Activated CD8-positive, alpha-beta memory T cell treated with anti-CD3 and anti-CD28 coated beads for 36 hours (primary cell): ENCODE measurements at regions not wholly inside any gene's neighbourhood (a gene's known extent, or its start where the extent isn't known, plus 50 kb on each side); places are given as distances from the start of the nearest gene placed in this dataset.
"Not testable (repeated sequence)": the region's sequence is repeated elsewhere in the genome, so short reads cannot be mapped to it uniquely, and the experiment has no call there.

Source experiments
- CTCF ChIA-PET: fragments of 350-600 bp; sonication (Branson Sonifier 250); formaldehyde crosslinking; loops from one replicate; lab custom pipeline; 2021; ENCODE audit warnings: antibody characterized with exemption; lab: Charles Lee
- POLR2A ChIA-PET: fragments of 350-600 bp; sonication (Branson Sonifier 250); formaldehyde crosslinking; loops from one replicate; lab custom pipeline; 2021; ENCODE audit warnings: antibody characterized with exemption; lab: Charles Lee

DNA sequence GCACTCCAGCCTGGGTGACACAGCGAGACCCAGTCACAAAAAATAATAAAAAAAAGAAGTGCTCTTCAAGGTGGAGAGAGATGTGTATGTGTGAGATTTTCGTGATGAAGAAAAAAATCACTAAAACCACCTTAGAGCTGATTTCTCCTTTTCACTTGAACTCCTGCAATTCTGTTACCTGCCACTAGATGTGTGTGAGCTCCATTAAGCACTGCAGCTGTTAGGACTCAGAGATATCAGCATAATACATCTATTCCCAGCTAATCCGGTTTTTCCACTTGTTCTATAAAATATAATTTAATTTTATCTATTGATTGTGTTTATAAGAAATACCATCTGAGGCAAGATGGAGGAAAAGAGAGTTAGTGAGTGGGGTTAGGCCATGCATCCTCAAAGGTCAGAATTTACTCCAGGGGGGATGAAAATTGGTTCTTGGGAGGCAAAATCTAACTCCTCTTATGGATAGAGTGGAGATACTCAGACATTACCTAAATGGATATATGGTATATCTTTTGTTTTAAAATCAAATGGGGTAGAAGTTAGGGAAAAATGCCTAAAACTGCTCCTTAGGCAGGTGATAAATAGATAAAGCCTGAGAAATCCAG, 152.7 kb downstream of the IL20RB start:
- ChIA-PET POLR2A (no interaction called here), CTCF (interaction anchor here (0.9 kb wide), 1 partner anchor 11 kb away, joined by 3 read pairs; no protein-coding TSS in a partner anchor)

DNA sequence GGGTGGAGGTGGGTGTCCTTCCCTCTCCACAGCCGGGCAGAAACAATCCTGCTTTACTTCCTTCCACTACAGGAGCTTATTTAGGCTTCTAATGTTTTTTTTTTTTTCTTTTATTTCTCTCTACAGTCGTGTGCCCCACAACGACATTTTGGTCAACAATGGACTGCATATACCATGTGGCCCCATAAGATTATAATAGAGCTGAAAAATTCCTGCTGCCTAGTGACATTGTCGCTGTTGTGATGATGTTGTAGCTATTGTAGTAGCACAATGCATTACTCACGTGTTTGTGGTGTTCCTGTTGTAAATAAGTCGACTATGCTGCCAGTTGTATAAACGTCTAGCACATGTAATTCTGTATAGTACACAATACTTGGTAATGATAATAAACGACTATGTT, 153.7 kb downstream of the IL20RB start:
- CTCF ChIA-PET = interaction anchor here (0.5 to 1.2 kb wide), 3 partner anchors 9 to 853 kb away, joined by 3 read pairs; no protein-coding TSS in a partner anchor
- POLR2A ChIA-PET = no interaction called here

DNA sequence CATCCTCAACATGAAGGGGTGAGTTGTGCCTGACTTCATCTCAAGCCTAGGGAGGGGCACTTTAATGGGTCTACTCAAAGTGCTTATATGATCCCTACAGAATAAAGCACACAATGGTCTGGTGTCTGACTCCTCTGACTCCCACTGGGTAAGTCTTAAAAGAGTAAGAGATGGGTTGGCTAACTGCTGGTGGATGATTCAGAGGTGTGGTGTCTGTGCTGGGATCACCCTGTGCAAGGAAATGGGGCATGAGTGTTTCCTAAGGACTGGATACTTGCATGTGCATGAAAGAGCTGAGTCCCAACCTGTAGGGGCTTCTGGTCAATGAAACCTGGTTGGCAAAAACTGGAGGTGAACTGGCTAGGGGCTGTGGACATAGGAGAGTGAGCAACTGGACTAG, 158.8 kb downstream of the IL20RB start:
- ChIA-PET CTCF (no interaction called here), POLR2A (no interaction called here)

DNA sequence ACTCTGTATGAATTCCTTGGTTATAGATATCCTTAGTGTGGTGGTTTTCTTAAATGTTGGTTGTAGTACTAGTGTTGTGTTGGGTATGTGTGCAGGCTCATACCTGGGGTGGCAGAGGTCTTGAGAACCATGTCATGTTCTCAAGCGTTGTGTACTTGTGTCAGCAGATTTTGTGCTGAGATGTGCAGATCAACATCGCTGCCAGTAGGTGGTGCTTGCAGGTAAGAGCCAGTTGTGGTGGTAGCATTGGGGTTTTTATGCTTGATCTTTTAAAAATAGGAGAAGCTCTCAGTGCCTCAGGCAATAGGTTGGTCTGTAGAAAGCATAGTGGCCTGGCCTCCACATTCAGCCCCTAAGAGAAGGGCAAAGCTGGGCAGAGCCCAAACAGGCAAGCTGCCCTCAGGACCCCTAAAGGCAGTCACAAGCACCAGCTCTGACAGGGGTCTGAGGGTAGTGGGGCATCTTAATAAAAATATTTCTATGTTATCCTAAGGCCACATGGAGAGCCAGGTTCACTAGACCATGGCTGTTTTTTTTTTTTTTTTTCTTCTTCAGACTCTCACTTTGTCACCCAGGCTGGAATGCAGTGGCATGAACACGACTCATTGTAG, 164.0 kb downstream of the IL20RB start:
- POLR2A ChIA-PET = no interaction called here
- CTCF ChIA-PET = interaction anchor here (0.6 to 1.6 kb wide), 4 partner anchors 10 to 535 kb away, joined by 3 to 4 read pairs (median 3); no protein-coding TSS in a partner anchor

DNA sequence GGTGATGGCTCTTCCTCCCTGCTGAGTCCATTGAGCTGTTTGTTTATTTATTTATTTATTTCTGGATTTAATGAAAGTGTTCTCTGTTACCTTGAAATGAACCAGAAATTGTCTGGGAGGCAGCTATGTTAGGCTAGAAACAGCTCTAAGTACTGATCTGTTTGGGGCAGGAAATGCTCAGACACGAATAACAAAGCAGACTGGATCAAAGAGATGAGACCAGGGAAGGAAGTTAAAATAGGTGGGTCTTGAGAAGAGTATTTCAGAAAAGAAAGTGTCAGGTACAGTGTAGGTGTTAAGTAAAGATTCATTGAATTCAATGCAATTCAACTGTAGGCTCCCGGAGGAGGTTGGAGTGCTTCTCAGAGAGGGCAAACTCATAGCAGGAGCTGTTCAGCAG, 173.3 kb downstream of the IL20RB start:
- ChIA-PET CTCF (no interaction called here), POLR2A (no interaction called here)

DNA sequence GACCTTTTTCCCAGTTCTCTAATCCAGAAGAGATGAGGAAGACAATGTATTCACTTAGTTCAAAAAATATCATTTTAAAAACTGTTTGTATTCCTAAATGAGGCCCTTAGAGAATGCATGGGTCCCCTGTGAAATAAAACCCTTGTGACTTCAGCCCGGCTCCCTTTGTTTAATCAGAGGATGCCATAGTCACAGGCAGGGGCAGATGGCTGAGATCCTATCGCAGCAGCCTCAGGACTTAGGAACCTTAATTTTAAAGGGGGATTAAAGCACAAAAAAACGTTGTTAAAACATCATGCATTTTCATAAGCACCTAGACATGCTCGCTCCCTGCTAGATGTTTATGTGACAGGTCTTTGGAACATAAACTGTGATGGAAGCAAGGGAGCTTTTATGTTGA, 176.6 kb downstream of the IL20RB start:
- POLR2A ChIA-PET = no interaction called here
- CTCF ChIA-PET = no interaction called here

DNA sequence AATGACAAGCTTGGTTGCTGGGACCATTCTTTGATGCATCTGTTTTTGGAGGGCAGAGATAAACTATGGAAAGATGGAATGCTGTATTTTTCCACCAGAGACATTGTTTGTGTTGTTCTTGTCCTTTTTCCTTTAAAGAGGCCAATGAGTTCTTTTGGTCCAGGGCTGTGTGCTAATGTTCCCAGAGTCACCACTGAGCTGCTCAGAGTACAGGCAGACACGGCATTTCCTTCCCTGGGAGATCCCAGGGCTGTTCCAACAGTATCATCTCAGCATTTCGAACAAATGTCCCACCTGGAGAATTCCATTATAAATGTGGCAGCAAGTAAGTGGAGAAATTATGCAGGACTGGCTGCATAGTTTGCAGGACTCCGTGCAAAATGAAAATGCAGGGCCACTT, 190.6 kb downstream of the IL20RB start:
- ChIA-PET POLR2A (no interaction called here), CTCF (no interaction called here)

DNA sequence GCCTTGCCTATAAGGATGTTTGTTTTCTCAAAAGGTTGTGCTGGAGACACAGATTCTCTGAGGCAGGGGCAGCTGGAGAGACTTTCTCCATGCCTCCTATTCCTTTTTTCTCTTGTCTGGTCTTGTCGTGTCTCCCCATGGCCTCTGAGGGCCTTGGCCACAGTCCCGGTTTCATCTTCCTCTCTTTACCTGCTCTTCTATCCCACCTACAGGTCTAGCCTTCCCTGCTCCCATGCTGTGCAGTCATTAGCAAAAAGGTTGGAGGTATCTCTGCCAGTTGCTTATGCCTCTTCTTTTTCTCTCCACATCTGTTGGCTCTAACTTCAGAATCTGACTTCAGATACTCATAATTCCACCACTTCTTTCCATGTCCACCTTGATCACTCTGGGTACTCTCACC, 191.1 kb downstream of the IL20RB start:
- ChIA-PET POLR2A (no interaction called here), CTCF (no interaction called here)

DNA sequence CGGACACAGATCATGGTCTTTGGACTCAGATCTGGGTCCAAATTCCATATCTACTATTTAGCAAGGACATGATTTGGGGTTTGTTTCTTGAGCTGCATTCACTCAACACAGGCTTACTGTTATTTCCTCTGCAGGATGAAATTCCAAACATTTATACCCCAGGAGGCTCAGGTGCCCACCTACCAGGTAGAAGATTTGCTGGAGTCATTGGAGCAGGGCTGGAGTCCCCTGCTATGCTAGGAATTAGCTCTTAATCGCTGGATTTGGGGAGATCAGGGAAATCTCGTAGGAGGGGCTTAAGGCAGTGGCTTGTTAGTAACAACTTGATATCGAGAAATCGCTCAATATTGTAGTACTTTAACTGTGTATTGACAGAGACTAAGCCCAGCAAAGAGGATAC, 193.0 kb downstream of the IL20RB start:
- CTCF ChIA-PET = no interaction called here
- POLR2A ChIA-PET = no interaction called here

DNA sequence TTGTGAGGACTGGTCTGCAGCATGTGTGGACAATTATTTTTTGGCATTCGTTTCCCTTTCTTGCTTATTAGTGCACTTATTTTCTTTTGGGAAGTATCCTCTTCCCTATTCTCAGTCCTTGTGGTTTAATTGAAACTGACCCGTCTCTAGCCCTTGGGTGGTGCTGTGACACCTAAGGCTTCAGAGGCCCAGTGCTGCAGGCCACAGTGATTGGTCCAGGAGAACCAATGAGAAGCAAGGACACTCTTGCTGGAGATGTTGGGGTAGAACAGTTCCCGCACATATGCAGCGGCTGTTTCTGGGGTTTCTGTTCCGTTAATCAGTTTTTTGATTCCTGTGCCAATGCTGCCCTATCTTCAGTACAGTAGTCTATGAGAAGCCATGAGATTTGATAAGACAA, 195.3 kb downstream of the IL20RB start:
- POLR2A ChIA-PET, CTCF ChIA-PET: not testable (repeated sequence)

DNA sequence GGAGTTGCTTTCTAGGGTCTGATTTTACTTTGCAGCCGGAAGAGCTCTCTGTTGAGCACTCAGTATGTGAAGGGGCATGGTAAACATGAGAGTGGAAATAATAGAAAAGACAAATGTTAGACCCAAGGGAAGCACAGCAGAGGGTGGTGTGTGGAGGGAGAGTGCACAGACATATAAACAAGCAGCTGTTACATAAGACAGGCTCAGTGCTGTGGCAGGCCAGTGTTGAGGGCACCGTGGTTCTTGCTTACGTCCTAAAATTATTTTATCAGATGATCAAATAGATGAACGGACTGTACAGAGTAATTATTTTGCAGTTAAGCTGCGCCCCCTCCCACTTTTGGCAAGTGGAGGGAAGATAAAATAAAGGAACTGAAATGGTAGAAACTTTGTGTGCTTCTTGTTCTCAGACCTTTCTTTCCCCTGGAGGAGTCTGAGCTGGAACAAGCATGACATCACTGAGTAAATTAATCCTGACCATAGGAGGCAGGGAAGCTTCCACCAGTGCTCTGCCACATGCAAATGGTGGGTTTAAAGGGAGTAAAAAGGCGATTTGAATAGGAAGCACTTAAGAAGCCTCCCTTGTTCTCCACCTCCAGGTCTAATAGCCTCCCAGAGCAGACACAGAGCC, 205.6 kb downstream of the IL20RB start:
- ChIA-PET POLR2A (no interaction called here), CTCF (interaction anchor here (1.6 kb wide), 1 partner anchor 131 kb away, joined by 3 read pairs; no protein-coding TSS in a partner anchor)

DNA sequence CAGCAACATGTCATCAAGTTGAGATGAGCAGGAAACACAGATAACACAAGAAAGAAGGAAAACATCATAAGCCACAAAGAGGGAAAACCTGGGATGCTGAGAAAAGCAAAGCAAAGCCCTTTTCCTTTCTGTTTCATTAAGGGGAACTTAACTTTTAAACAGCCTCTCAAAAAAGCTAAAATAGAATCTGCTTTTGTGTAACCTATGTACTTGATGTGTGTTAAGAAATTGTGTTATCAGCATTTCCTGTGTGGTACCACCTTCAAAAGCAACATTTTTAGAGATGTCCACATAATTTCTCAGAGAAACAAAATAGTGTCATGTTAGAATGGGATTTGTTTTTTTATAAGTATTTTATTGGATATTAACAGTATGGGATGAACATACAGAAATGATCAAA, 206.2 kb downstream of the IL20RB start:
- CTCF ChIA-PET = interaction anchor here (1.6 kb wide), 1 partner anchor 131 kb away, joined by 3 read pairs; no protein-coding TSS in a partner anchor
- POLR2A ChIA-PET = no interaction called here

DNA sequence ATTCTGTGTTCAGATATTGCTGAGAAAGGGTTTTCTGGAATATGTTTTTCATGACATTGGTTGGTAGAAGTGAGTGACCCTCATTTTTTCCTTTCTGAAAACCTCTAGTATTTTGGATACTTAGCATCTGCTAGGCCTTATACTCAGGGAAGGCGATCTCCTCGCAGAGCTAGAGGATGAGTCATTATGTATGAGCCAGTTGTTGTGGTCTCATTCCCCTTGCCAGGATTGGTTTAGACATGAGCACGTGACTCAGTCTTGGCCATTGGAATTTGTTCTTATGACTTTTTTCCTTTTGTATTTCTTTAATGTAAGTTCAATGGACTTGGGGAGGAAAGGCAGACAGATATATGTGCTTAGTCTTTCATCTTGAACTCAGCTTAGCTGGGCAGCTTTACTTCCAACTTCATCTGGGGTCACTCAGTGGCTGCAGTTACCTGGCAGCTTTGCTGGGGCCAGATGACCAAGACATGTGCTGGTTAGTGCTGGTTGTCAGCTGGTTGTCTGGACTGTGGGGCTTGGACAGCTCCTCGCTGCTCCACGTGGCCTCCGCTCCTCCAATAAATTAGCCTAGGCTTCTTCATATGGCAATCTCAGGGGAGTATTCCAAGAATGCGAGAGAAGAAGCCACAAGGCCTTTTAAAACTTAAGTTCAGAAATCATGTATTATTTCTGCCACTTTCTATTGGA, 207.5 kb downstream of the IL20RB start:
- ChIA-PET POLR2A (no interaction called here), CTCF (interaction anchor here (1.6 kb wide), 1 partner anchor 132 kb away, joined by 3 read pairs; no protein-coding TSS in a partner anchor)

DNA sequence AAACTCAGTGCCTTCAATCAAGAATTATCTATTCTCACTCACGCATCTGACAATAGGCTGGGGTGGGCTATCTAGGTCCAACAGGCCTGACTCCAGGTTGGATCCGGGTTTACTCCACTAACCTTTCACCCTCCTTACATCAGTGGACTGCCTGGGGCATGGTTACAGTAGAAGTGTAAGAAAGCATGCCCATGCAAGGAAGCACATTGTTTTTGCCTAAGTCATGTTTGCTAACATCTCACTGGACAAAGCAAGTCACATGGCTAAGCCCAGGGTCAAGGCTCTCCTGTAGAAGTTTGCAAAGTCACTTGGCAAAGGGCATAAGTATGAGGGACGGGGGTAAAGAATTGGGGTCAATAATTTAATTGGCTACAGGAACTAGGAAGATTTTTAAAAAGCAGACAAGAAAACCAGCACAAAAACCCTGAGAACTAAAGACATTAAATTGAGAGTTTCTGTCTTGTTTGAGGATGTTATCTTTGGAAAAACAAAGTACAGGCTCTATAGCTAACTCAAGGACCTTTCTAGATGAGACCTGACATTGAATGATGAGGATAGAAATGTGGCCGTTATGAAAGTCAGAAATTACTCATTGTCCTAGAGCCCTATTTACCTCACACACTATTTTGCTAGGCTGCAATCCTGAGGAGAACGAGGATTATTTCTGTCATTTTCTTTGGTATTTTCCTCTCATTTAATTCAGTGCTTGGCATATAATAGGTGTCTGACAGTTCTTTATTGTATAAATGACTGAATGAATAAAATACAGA, 214.2 kb downstream of the IL20RB start:
- ChIA-PET CTCF (interaction anchor here (0.6 kb wide), 1 partner anchor 523 kb away, joined by 3 read pairs; no protein-coding TSS in a partner anchor), POLR2A (no interaction called here)

DNA sequence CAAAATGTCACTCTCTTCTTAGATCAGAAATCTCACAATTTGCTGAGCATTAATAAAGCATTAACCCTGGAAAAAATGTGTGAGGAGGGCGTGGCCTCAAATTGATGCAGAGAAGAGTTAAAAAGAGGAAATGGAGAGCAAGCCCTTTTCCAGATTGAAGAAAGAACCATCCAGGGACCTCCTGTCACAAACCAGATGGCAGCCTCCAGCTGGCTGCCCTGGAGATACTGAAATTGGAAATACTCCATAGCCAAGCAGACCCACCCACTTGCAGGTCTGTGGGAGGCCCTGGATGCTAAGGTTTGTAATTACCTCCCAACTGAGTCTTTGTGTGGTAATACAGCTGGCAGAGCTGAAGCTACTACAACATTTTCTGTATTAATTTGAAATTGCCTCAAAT, 214.9 kb downstream of the IL20RB start:
- ChIA-PET CTCF (no interaction called here), POLR2A (no interaction called here)

DNA sequence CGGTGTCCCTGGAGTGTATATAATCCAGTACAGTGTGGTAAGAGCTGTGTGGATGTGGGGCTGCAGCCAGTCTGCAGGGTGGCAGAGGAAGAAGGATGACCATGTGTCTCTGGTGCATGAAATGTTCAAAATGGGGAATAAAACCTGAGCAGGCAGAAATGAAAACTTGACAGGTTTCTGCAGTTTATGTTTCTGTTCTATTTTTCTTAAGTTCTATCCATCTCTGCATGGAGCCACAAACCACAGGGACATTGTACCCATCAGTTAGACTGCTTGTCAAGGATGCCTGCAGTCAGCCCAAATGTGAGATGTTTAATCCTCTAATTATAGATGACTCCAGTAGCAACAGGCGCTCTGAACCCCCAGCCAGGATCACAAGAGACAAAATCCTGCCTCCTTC, 216.7 kb downstream of the IL20RB start:
- ChIA-PET POLR2A (no interaction called here), CTCF (no interaction called here)

DNA sequence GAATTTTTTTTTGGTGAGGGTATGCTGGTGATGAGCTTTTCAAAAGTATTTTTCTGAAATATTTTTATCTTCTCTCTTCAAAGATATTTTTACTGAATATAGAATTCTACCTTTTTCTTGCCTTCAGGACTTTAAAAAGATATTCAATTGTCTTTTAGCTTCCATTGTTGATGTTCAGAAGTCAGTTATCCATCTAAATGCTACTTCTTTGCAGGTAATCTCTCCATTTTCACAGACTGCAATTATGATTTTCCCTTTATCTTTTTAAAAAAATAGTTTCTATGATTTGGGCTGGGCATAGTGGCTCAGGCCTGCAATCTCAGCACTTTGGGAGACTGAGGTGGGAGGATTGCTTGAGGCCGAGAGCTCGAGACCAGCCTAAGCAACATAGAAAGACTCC, 222.4 kb downstream of the IL20RB start:
- ChIA-PET POLR2A (no interaction called here), CTCF (no interaction called here)

DNA sequence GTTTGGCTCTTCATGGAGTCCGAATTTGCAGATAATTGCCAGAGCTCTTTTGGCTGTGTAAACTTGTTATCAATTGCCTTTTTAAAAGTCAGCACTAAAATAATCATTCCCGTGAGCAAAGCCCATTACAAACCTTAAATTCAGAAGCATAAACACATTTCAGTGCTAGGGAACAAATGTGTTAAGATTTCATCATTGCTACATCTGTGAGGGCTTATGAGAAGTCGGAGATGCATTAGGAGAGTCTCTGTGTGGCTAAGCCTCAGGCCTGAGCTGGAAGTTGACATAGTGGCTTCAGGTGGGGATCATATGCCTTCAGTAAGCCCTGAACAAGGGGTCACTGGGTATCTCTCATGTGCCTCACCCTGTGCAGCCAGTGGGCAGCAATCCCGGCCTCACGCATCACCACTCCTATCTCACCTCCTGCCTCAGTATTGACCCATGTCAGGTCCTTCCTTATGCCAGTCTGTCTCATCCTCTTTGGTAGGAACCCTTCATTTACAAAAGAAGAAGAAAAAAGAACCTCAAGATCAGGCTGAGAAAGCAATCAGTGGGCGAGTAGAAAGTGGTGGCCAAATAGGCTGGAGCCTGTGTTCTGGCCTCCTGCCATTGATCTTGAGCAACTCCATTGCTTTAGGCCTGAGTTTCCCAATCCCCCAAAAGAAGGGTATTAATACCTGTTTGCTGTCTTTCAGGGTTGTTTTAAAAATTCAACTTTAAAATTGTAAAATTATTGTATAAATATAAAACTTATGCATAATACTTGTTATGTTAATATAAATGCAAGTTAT, 233.5 kb downstream of the IL20RB start:
- POLR2A ChIA-PET = no interaction called here
- CTCF ChIA-PET = no interaction called here

DNA sequence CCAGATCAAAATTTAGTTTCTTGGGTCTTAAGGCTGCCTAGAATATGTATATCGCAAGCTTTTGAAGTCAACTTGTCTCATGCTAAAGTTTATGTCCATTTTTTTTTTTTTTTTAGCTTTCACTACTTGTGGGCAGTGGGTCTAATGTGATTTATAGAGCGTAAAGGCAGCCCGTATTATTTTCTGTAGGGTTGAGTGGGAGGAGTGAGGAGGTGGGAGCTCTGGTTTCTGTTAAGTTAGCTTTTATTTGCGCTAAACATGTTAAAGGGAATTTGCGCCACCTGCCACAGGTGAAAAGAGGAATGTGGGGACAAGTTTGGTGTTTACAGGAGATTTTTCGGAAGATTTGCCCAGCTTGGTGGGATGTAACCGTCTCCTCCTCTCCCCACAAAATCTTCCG, 234.2 kb downstream of the IL20RB start:
- ChIA-PET POLR2A (no interaction called here), CTCF (interaction anchor here (0.6 kb wide), 1 partner anchor 576 kb away, joined by 3 read pairs; no protein-coding TSS in a partner anchor)
